ENCODE measurements at regions not wholly inside any gene's neighbourhood (a gene's known extent, or its start where the extent isn't known, plus 50 kb on each side); places are given as distances from the start of the nearest gene placed in this dataset.

DNA sequence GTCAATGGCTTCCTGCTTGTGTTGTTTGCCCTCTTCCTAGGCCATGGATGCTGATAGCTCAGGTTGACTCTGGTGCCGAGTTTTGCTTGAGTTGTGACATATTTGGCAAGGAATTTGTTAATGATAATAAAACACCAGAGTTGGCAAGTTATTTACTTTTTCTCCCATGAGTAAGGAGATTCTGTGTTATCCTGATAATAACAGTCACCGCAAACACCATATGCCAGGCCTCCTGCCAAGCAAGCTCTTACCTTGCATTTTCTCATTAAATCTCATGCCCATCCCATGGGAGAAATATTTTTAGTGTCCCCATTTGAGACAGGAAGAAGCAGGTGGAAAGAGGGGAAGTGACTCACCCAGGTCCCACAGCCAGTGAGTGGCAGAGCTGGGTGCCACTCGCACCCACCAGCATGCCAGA lies 67.4 kb upstream of the CLCN4 start:
- no peak for DNase-seq (ENCODE audit: low read depth)
- TF ChIP-seq CTCF (conservative IDR thresholded peaks at IDR 0.05; ENCODE audit: low read depth, low read length): no peak
- H3K4me3 ChIP-seq (ENCODE audit: low read depth, low read length): no peak overlapping the region

DNA sequence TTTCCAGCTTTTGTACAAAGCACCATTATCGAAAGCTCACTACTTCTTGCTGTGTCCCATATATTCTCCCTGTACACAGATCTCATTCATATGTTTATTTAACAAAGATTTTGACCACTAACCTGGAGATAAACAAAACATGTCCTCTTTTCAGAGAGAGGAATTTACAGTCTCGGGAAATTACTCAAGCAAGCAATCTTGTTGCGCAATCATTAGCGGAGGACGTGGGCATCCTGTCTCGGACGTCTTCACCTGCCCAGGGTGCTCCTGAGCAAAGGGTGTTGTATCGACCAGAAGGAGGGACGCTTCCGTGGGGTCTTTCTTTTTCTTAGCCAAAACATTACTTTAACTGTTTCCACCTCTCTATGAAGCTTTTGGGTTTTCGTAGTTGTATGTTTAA lies 66.5 kb upstream of the CLCN4 start:
- H3K4me3 ChIP-seq (ENCODE audit: low read depth, low read length): no peak overlapping the region
- peak; percentile 7 for DNase-seq (ENCODE audit: low read depth)
- no peak for TF ChIP-seq CTCF (conservative IDR thresholded peaks at IDR 0.05; ENCODE audit: low read depth, low read length)

- no peak for TF ChIP-seq CTCF (conservative IDR thresholded peaks at IDR 0.05; ENCODE audit: low read depth, low read length)
- no peak overlapping the region for H3K4me3 ChIP-seq (ENCODE audit: low read depth, low read length)
- DNase-seq (ENCODE audit: low read depth): no peak
These were observed 61.5 kb upstream of the CLCN4 start for GRCh38 chrX:10095246-10095645.

- no peak for TF ChIP-seq CTCF (conservative IDR thresholded peaks at IDR 0.05; ENCODE audit: low read depth, low read length)
- H3K4me3 ChIP-seq (ENCODE audit: low read depth, low read length): no peak overlapping the region
- DNase-seq (ENCODE audit: low read depth): no peak
These were observed 60.9 kb upstream of the CLCN4 start for GRCh38 chrX:10095698-10096432.

- no peak overlapping the region for H3K4me3 ChIP-seq (ENCODE audit: low read depth, low read length)
- DNase-seq (ENCODE audit: low read depth): no peak
- no peak for TF ChIP-seq CTCF (conservative IDR thresholded peaks at IDR 0.05; ENCODE audit: low read depth, low read length)
These were observed 58.5 kb upstream of the CLCN4 start for GRCh38 chrX:10098270-10098713.

GRCh38 chrX:10099411-10099810 lies 57.4 kb upstream of the CLCN4 start:
- DNase-seq (ENCODE audit: low read depth): no peak
- H3K4me3 ChIP-seq (ENCODE audit: low read depth, low read length): no peak overlapping the region
- TF ChIP-seq CTCF (conservative IDR thresholded peaks at IDR 0.05; ENCODE audit: low read depth, low read length): no peak

DNA sequence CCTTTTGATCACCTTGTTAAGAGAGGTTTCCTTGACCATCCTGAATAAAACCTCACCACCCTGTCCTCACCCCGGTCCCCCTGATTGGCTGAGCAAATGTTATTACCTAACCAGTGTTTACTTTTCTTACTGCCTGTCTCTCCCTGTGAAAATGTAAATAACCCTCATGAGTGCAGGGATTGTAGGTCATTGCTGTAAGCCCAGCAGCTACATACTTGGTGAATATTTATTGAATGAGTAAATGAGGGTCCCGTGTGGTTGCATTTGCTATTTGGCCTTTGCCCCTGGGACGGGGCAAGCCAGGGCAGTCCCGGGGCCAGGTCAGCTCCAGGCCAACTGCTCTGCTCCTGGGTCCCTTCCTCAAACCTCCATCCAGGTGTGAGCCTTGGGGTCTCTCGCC lies 55.5 kb upstream of the CLCN4 start:
- H3K4me3 ChIP-seq (ENCODE audit: low read depth, low read length): no peak overlapping the region
- no peak for DNase-seq (ENCODE audit: low read depth)
- TF ChIP-seq CTCF (conservative IDR thresholded peaks at IDR 0.05; ENCODE audit: low read depth, low read length): no peak

All from epithelial cell of proximal tubule (primary cell).